Thoracic aorta (tissue), 2 donors: ENCODE measurements at regions not wholly inside any gene's neighbourhood (a gene's known extent, or its start where the extent isn't known, plus 50 kb on each side); places are given as distances from the start of the nearest gene placed in this dataset.

Experiments
- ATAC-seq: fragments of 150-250 bp; one replicate; pipeline ENCODE4 v1.8.0; 2017; ENCODE audit warnings: low read depth; ENCODE audit not compliant: insufficient number of reproducible peaks, low FRiP score
- DNase-seq: peaks from one replicate; pipeline ENCODE4 v3.0.0-alpha.2; 2020; ENCODE audit warnings: low spot score
- H3K27ac ChIP-seq, 2 donors: fragments of 200-600 bp; sonication (generic); 1 replicate in 1 of 2; 2 replicates in 1 of 2; pipeline ENCODE4 v1.5.1; 2016; ENCODE audit warnings: mild to moderate bottlenecking in 2 of 2, moderate library complexity in 2 of 2
- H3K27me3 ChIP-seq: fragments of 200-600 bp; sonication (generic); replicated peaks from 2 replicates; pipeline ENCODE4 v1.6.0; 2016; ENCODE audit warnings: mild to moderate bottlenecking; ENCODE audit not compliant: insufficient read depth
- H3K36me3 ChIP-seq: fragments of 200-600 bp; sonication (generic); one replicate; pipeline ENCODE4 v1.5.1; 2016
- H3K4me1 ChIP-seq, 2 donors: fragments of 200-600 bp; sonication (generic); 1 replicate in 1 of 2; 2 replicates in 1 of 2; pipeline versions ENCODE4 v1.5.1 to v1.6.0; 2016; ENCODE audit warnings: low read depth in 2 of 2, mild to moderate bottlenecking in 1 of 2; ENCODE audit not compliant: control insufficient read depth in 1 of 2
- H3K4me3 ChIP-seq: fragments of 200-600 bp; sonication (generic); 2 replicates; pipeline ENCODE4 v1.5.1; 2016; ENCODE audit warnings: mild to moderate bottlenecking
- H3K9me3 ChIP-seq: fragments of 200-600 bp; sonication (generic); 2 replicates; pipeline ENCODE4 v1.5.1; 2016
- CTCF ChIP-seq: fragments of 200-600 bp; sonication (generic); IDR thresholded peaks from one replicate; pipeline ENCODE4 v1.5.1; 2019; ENCODE audit warnings: antibody characterized with exemption

GRCh38 chr7:106768324-106768751 lies 96.7 kb upstream of the PIK3CG start:
- H3K36me3 ChIP-seq, result no peaks in the 10 kb centered on the region
- peak overlapping the region in 1 of 2 donors; percentile 70 for H3K27ac ChIP-seq
- ATAC-seq (no peak), DNase-seq (no peak)
- peaks cover 7 to 14% of the 10 kb centered on the region in 2 donors for H3K4me1 ChIP-seq
- H3K9me3 ChIP-seq, result no peaks in the 10 kb centered on the region
- H3K27me3 ChIP-seq, result no peaks in the 10 kb centered on the region
- peak overlapping the region; percentile 46 for H3K4me3 ChIP-seq
- no peak for TF ChIP-seq CTCF

GRCh38 chr7:106770191-106770590 lies 94.9 kb upstream of the PIK3CG start:
- no peak for DNase-seq
- ATAC-seq, result peak; percentile 1
- Histone ChIP-seq H3K27ac (peak overlapping the region in 1 of 2 donors; percentile 70), H3K27me3 (no peaks in the 10 kb centered on the region), H3K9me3 (no peaks in the 10 kb centered on the region), H3K36me3 (no peaks in the 10 kb centered on the region), H3K4me3 (no peak overlapping the region), H3K4me1 (peaks cover 7 to 14% of the 10 kb centered on the region in 2 donors)
- no peak for TF ChIP-seq CTCF

- H3K27ac ChIP-seq, result no peak overlapping the region
- no peak for ATAC-seq
Observed at GRCh38 chr7:106772655-106773108, 92.4 kb upstream of the PIK3CG start.

GRCh38 chr7:106773228-106773627 lies 91.9 kb upstream of the PIK3CG start:
- Histone ChIP-seq H3K4me1 (peaks cover 6 to 8% of the 10 kb centered on the region in 2 donors), H3K9me3 (no peaks in the 10 kb centered on the region), H3K36me3 (no peaks in the 10 kb centered on the region), H3K27ac (no peak overlapping the region), H3K27me3 (no peaks in the 10 kb centered on the region), H3K4me3 (no peak overlapping the region)
- no peak for TF ChIP-seq CTCF
- DNase-seq (no peak), ATAC-seq (no peak)

More at GRCh38 chr7:106772655-106773108, 92.4 kb upstream of the PIK3CG start:
- no peak for DNase-seq
- TF ChIP-seq CTCF, result no peak
- Histone ChIP-seq H3K36me3 (no peaks in the 10 kb centered on the region), H3K4me3 (no peak overlapping the region), H3K4me1 (peaks cover 7 to 9% of the 10 kb centered on the region in 2 donors), H3K9me3 (no peaks in the 10 kb centered on the region), H3K27me3 (no peaks in the 10 kb centered on the region)

- Histone ChIP-seq H3K4me3 (no peak overlapping the region), H3K36me3 (no peaks in the 10 kb centered on the region), H3K27me3 (no peaks in the 10 kb centered on the region), H3K4me1 (peaks cover 1 to 3% of the 10 kb centered on the region in 2 donors), H3K9me3 (no peaks in the 10 kb centered on the region), H3K27ac (no peak overlapping the region)
- ATAC-seq, result no peak
- TF ChIP-seq CTCF, result no peak
- no peak for DNase-seq
Observed at GRCh38 chr7:106773721-106774120, 91.4 kb upstream of the PIK3CG start.
